HG03097 (cell line): ENCODE measurements at regions not wholly inside any gene's neighbourhood (a gene's known extent, or its start where the extent isn't known, plus 50 kb on each side); places are given as distances from the start of the nearest gene placed in this dataset.
"Not testable (repeated sequence)": the region's sequence is repeated elsewhere in the genome, so short reads cannot be mapped to it uniquely, and the experiment has no call there.

ENCODE experiments used
- ATAC-seq: cut with Tn5 transposase; IDR thresholded peaks from one replicate; pipeline ENCODE4 v1.9.1; 2021; ENCODE audit not compliant: unreplicated experiment, low FRiP score

GRCh38 chr13:109345433-109345941 is 440.9 kb downstream of the IRS2 start:
- no peak for ATAC-seq

- no peak for ATAC-seq
These were observed 441.7 kb downstream of the IRS2 start for GRCh38 chr13:109344552-109345157.

GRCh38 chr13:109336730-109337129 is 449.7 kb downstream of the IRS2 start:
- ATAC-seq: no peak

GRCh38 chr13:109333893-109334651 is 452.3 kb downstream of the IRS2 start:
- ATAC-seq: no peak

- ATAC-seq: no peak
These were observed 453.6 kb downstream of the IRS2 start for GRCh38 chr13:109332506-109333499.

GRCh38 chr13:109331898-109332297 is 454.5 kb downstream of the IRS2 start:
- ATAC-seq: no peak

GRCh38 chr13:109331011-109331433 is 455.4 kb downstream of the IRS2 start:
- no peak for ATAC-seq

GRCh38 chr13:109330123-109330522 is 456.3 kb downstream of the IRS2 start:
- no peak for ATAC-seq

- no peak for ATAC-seq
These were observed 457.2 kb downstream of the IRS2 start for GRCh38 chr13:109329175-109329574.

- no peak for ATAC-seq
These were observed 459.8 kb downstream of the IRS2 start for GRCh38 chr13:109326601-109327000.

GRCh38 chr13:109323338-109323737 is 463.0 kb downstream of the IRS2 start:
- ATAC-seq: no peak

GRCh38 chr13:109318945-109319590 is 467.3 kb downstream of the IRS2 start:
- ATAC-seq: no peak

- no peak for ATAC-seq
These were observed 470.9 kb downstream of the IRS2 start for GRCh38 chr13:109315481-109315880.

- no peak for ATAC-seq
These were observed 472.3 kb downstream of the IRS2 start for GRCh38 chr13:109314101-109314500.

- no peak for ATAC-seq
These were observed 474.0 kb downstream of the IRS2 start for GRCh38 chr13:109312399-109312798.

GRCh38 chr13:109311431-109311976 is 474.9 kb downstream of the IRS2 start:
- not testable (repeated sequence) for ATAC-seq

GRCh38 chr13:109309625-109310363 is 476.6 kb downstream of the IRS2 start:
- ATAC-seq: no peak

GRCh38 chr13:109307027-109307426 is 479.4 kb downstream of the IRS2 start:
- no peak for ATAC-seq

- ATAC-seq: no peak
These were observed 484.7 kb downstream of the IRS2 start for GRCh38 chr13:109301726-109302125.
